ENCODE measurements at regions not wholly inside any gene's neighbourhood (a gene's known extent, or its start where the extent isn't known, plus 50 kb on each side); places are given as distances from the start of the nearest gene placed in this dataset.

GRCh38 chr6:84422380-84422968, 195.0 kb upstream of the CEP162 start:
- DNase-seq (ENCODE audit: insufficient read length, low spot score) (no peak), FAIRE-seq (no peak)

DNA sequence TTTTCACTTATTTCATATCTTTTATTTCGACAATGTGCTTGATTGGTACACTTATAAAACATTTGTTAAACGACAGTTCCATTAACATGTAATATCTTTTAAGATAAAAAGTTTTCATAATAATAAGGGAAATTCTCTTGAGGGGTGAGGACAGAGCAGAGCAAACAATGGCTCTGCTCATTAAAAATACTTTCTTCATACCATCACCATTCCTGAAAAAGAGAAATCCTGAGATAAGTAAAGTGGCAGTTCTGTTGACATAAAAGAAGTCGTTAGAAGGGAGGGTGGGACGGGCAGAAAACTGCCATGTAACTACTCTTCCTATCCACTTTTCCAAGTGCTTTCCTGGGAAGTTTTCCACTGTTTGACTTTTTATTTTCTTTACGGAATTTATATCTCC, 193.6 kb upstream of the CEP162 start:
- FAIRE-seq, result no peak
- no peak for TF ChIP-seq CTCF (IDR thresholded peaks at IDR 0.05; ENCODE audit: insufficient read depth, missing control alignments)
- no peak for DNase-seq (ENCODE audit: insufficient read length, low spot score)

More at GRCh38 chr6:84422380-84422968, 195.0 kb upstream of the CEP162 start:
- peak; percentile 63 for TF ChIP-seq CTCF (IDR thresholded peaks at IDR 0.05; ENCODE audit: insufficient read depth, missing control alignments)

GRCh38 chr6:84417260-84417659, 189.8 kb upstream of the CEP162 start:
- FAIRE-seq, result no peak
- no peak for DNase-seq (ENCODE audit: insufficient read length, low spot score)
- TF ChIP-seq CTCF (IDR thresholded peaks at IDR 0.05; ENCODE audit: insufficient read depth, missing control alignments), result no peak

DNA sequence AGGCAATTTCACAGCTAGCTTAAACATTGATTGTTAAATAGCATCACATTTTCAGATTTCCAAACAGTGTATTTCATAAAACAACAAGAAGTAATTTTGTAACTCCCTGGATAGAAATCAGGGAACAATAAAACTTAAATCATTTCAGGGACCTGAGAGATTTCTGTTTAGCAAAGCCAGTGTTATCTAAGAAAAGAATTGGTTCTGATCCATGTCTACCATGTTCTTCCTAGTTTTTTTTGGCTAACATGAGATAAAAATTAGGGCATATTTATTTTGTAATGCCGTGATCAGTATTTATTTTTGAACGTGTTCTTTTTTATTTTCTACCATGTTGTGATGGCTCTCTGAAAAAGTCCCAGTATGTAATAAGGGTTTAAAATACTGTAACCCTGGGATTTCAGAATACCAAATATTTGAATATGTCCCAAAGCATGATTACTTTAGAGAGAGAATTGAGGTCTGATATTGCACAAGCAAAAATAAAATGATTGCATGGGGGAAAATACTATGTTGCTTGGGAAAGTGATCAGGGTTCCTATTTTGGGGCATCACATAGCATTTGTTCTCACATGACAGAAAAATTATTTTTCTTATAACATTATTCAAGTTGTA, 188.7 kb upstream of the CEP162 start:
- DNase-seq (ENCODE audit: insufficient read length, low spot score), result no peak
- no peak for FAIRE-seq
- no peak for TF ChIP-seq CTCF (IDR thresholded peaks at IDR 0.05; ENCODE audit: insufficient read depth, missing control alignments)

DNA sequence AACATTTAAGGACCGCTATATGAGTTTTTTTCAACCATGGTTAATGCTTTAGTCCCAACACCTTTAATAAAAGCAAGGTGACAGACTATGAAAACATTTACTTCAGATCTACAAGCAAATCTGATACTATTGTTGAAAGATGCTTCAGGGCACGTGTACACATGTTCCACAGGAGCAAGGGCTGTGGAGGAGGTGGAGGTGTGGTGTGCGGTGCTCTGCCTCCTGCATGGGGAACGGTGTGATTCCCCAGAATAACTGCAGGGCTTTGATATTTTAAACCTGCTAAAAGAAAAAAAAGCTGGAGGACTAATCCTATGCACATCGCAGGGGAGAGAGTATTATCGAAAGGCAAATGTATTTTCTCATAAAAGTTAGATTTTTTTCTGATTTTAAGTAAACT, 188.1 kb upstream of the CEP162 start:
- TF ChIP-seq CTCF (IDR thresholded peaks at IDR 0.05; ENCODE audit: insufficient read depth, missing control alignments), result no peak
- FAIRE-seq, result no peak
- DNase-seq (ENCODE audit: insufficient read length, low spot score), result no peak

- DNase-seq (ENCODE audit: insufficient read length, low spot score) (no peak), FAIRE-seq (no peak)
- TF ChIP-seq CTCF (IDR thresholded peaks at IDR 0.05; ENCODE audit: insufficient read depth, missing control alignments), result no peak
Measured at GRCh38 chr6:84415068-84415467, 187.6 kb upstream of the CEP162 start.

DNA sequence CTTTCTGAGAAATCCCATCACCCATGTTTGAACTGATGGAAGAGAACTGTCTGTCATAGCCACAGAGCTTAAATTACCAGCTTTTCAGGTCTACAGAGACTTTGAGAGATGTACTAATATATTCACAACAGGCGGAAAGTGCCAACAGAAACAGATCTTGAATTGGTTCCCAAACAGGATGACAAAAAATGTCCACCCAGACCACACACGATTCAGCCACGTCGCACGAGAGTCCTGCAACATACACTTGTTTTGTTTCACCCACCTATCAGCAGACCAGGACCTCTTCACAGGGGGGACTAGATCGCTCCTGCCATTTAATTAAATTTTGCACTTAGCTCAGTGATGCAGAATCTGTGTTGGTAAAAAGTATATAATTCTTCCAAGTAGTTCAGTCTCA, 187.1 kb upstream of the CEP162 start:
- DNase-seq (ENCODE audit: insufficient read length, low spot score), result no peak
- FAIRE-seq, result no peak
- no peak for TF ChIP-seq CTCF (IDR thresholded peaks at IDR 0.05; ENCODE audit: insufficient read depth, missing control alignments)
